HepG2 (cell line): ENCODE measurements at regions not wholly inside any gene's neighbourhood (a gene's known extent, or its start where the extent isn't known, plus 50 kb on each side); places are given as distances from the start of the nearest gene placed in this dataset.
"Not testable (repeated sequence)": the region's sequence is repeated elsewhere in the genome, so short reads cannot be mapped to it uniquely, and the experiment has no call there.

ENCODE experiments used
- ATAC-seq: fragments of 200-7000 bp; cut with Tn5 transposase; 3 replicates; pipeline ENCODE4 v1.9.1; 2020; ENCODE audit warnings: mild to moderate bottlenecking, moderate library complexity
- BruUV-seq: library from RNA; stranded (reverse); fragments of 400-500 nt; replicated peaks from 2 replicates; lab custom pipeline; 2021; lab: Mats Ljungman, UMichigan
- CTCF ChIA-PET: fragments of 300-600 bp; formaldehyde crosslinking; extraction: SDS; loops from one replicate; lab custom pipeline; 2021; ENCODE audit warnings: low total read pairs, inconsistent platforms, low intra/inter-chr PET ratio; lab: Yijun Ruan, JAX
- POLR2A ChIA-PET: fragments of 350-600 bp; sonication (Branson Sonifier 250); formaldehyde crosslinking; loops from one replicate; lab custom pipeline; 2020; ENCODE audit warnings: antibody characterized with exemption, inconsistent platforms; lab: Yijun Ruan, JAX
- DNase-seq: peaks from one replicate; pipeline ENCODE4 v3.0.0-alpha.2; 2015; ENCODE audit warnings: low spot score
- FAIRE-seq: peaks from 3 replicates; lab custom pipeline; 2011; peaks lifted over from hg19 to GRCh38; lab: Jason Lieb, UNC
- H2AFZ ChIP-seq: one replicate; pipeline ENCODE4 v1.6.1; 2011; ENCODE audit warnings: low read length, inconsistent platforms
- H3K27ac ChIP-seq: fragments of 300-600 bp; 3 replicates; pipeline ENCODE4 v1.8.0; 2011; ENCODE audit warnings: mixed run types, mild to moderate bottlenecking, mixed read lengths, low read length, inconsistent platforms; ENCODE audit not compliant: insufficient read depth; ENCODE audit errors: extremely low read length
- H3K27me3 ChIP-seq, 2 experiments: fragments of 200-600 bp in 1 of 2; 2 replicates in 1 of 2; 3 replicates in 1 of 2; pipeline versions ENCODE4 v1.6.0 to v1.8.0; 2011; ENCODE audit warnings: low read length in 2 of 2, mild to moderate bottlenecking in 2 of 2, moderate library complexity in 2 of 2, inconsistent platforms in 1 of 2; ENCODE audit not compliant: insufficient read depth in 2 of 2, control insufficient read depth in 1 of 2
- H3K36me3 ChIP-seq, 2 experiments: fragments of 200-600 bp in 1 of 2; replicated peaks in 1 of 2; 2 replicates in 1 of 2; 3 replicates in 1 of 2; pipeline versions ENCODE4 v1.5.1 to v1.8.0; 2011; ENCODE audit warnings: low read length in 2 of 2, inconsistent platforms in 1 of 2; ENCODE audit not compliant: insufficient read depth in 2 of 2, control insufficient read depth in 1 of 2
- H3K4me1 ChIP-seq: 2 replicates; pipeline ENCODE4 v1.5.1; 2012; ENCODE audit warnings: low read length, inconsistent platforms; ENCODE audit not compliant: insufficient read depth
- H3K4me2 ChIP-seq: 2 replicates; pipeline ENCODE4 v1.6.0; 2011; ENCODE audit warnings: low read depth, low read length, inconsistent platforms
- H3K4me3 ChIP-seq, 3 experiments: fragments of 200-600 bp in 1 of 3; sonication (generic), shearing (Covaris generic) in 1 of 3; replicated peaks in 1 of 3; 2 replicates each; pipeline ENCODE4 v1.5.1; 2011 to 2016; ENCODE audit warnings: low read length in 3 of 3, inconsistent platforms in 2 of 3, low read depth in 2 of 3, mild to moderate bottlenecking in 2 of 3, control low read depth in 1 of 3, mixed read lengths in 1 of 3; ENCODE audit not compliant: insufficient read depth in 1 of 3
- H3K79me2 ChIP-seq: one replicate; pipeline ENCODE4 v1.6.1; 2011; ENCODE audit warnings: low read length, inconsistent platforms; ENCODE audit not compliant: insufficient read depth
- H3K9ac ChIP-seq: 2 replicates; pipeline ENCODE4 v1.6.0; 2011; ENCODE audit warnings: mild to moderate bottlenecking, low read depth, low read length, inconsistent platforms; ENCODE audit not compliant: insufficient read depth
- H3K9me3 ChIP-seq: 2 replicates; pipeline ENCODE4 v1.5.1; 2012; ENCODE audit warnings: mild to moderate bottlenecking, low read length
- H4K20me1 ChIP-seq: 2 replicates; pipeline ENCODE4 v1.6.0; 2011; ENCODE audit warnings: inconsistent platforms, mild to moderate bottlenecking, low read length, moderate library complexity; ENCODE audit not compliant: insufficient read depth
- KLF12 ChIP-seq: sonication (generic); formaldehyde crosslinking; IDR thresholded peaks from 2 replicates; pipeline ENCODE4 v1.4.0; 2020; ENCODE audit warnings: missing genetic modification reagents, borderline replicate concordance
- MBD4 ChIP-seq: IDR thresholded peaks from 2 replicates; pipeline ENCODE4 v1.6.1; 2012; ENCODE audit warnings: low read length, inconsistent platforms, borderline replicate concordance
- MNT ChIP-seq: fragments of 450-650 bp; IDR thresholded peaks from 2 replicates; pipeline ENCODE4 v1.6.1; 2016
- MXI1 ChIP-seq: IDR thresholded peaks from 3 replicates; pipeline ENCODE4 v1.6.1; 2012; ENCODE audit warnings: low read depth, low read length, inconsistent platforms, borderline replicate concordance
- PHF8 ChIP-seq: sonication (generic); formaldehyde crosslinking; IDR thresholded peaks from 2 replicates; pipeline ENCODE4 v1.5.0; 2020; ENCODE audit warnings: missing genetic modification reagents
- WGBS: methylation state at CpG from one replicate; pipeline ENCODE4 v1.1.6; 2017; ENCODE audit warnings: low lambda C conversion rate; 5-methylcytosine and 5-hydroxymethylcytosine counted together
- in situ Hi-C: cut with HindIII; loops from 2 replicates; pipeline ENCODE4 v1.10.0; 2017; ENCODE audit warnings: low pct_unique_long_range_greater_than_20kb; ENCODE audit not compliant: extremely low pct_ligation_motif_present
- intact Hi-C: fragments of 100-400 bp; cut with micrococcal nuclease; formaldehyde crosslinking; loops from one replicate; pipeline ENCODE4 v1.10.0; 2022; ENCODE audit not compliant: unreplicated experiment

DNA sequence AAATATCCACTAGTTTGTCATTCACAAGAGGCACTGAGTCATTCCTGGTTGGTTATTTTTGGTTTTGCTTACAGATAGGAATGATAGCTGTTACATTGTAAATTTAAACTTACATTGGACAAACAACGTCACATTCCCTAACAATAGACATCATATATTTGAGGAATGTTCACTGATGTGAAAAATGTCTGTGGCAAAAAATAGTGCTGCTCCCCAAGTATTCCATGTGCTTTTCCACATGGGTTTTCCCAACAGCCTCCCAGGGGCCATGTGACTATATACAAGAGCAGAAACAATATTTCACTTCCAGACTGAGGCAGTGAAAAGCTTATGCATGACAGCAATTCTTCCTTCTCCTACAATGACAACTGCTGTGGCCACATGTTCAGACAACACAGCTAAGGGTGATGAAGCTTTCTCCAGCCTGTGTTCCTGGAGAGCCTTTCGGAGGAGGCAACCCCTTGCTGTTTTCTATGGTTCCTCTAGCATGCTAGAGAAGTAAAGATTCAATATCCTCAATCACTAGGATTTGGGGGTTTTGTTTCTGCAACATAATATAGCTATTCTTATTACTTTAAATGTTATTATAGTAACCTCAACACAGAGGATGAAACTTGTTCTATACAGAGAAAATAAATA is 202.7 kb downstream of the PTH2R start:
- H3K9ac ChIP-seq: no peak overlapping the region
- no peaks in the 10 kb centered on the region for H3K79me2 ChIP-seq
- no peaks in the 10 kb centered on the region for H3K27me3 ChIP-seq
- no peak overlapping the region for H3K4me3 ChIP-seq
- H3K9me3 ChIP-seq: no peaks in the 10 kb centered on the region
- in situ Hi-C loops: no loop called here
- H3K27ac ChIP-seq: no peak overlapping the region
- ATAC-seq (no peak), DNase-seq (no peak)
- H3K4me1 ChIP-seq: no peaks in the 10 kb centered on the region
- H3K4me2 ChIP-seq: no peak overlapping the region
- no peaks in the 10 kb centered on the region for H3K36me3 ChIP-seq
- H4K20me1 ChIP-seq: no peaks in the 10 kb centered on the region
- TF ChIP-seq MBD4 (no peak), PHF8 (CRISPR knock-in tag) (no peak), MNT (peak; percentile 80), MXI1 (no peak), KLF12 (CRISPR knock-in tag) (no peak)
- TF ChIP-seq, all 625 proteins: peak for 1
- no TSS peak for BruUV-seq
- FAIRE-seq: no peak
- intact Hi-C loops: no loop called here
- ChIA-PET POLR2A (no interaction called here), CTCF (no interaction called here)
- 5% methylated on average over 2 of the region's 2 CpGs for WGBS
- H2AFZ ChIP-seq: no peak overlapping the region

DNA sequence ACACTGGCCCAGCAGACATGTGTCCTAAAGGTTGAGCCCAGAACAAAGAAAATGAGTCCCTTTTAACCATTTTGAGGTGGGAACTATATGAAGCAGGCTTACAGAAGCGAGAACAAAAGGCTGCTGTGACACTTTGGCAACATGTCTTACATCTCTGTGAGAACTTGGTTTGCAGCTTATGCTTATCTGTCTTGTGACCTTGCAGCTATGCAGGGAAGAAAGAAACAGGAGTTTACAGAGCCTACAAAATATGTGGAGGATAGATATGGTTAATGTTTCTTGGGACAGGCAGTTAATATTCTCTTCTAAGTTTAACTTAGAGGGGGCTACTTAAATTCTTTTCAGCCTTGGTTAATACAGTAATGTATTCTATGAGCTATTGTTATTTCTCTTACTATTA is 209.1 kb downstream of the PTH2R start:
- 0% methylated on average over 1 of the region's 1 CpG for WGBS
- H3K36me3 ChIP-seq, ATAC-seq, H3K9me3 ChIP-seq, in situ Hi-C loops, H3K4me1 ChIP-seq, BruUV-seq, intact Hi-C loops, H3K9ac ChIP-seq, H3K27ac ChIP-seq, H3K79me2 ChIP-seq, FAIRE-seq, H3K4me2 ChIP-seq, POLR2A ChIA-PET, H3K27me3 ChIP-seq, H3K4me3 ChIP-seq, DNase-seq, H4K20me1 ChIP-seq, H2AFZ ChIP-seq, CTCF ChIA-PET: not testable (repeated sequence)
